Suprapubic skin (tissue), 4 donors: ENCODE measurements at regions not wholly inside any gene's neighbourhood (a gene's known extent, or its start where the extent isn't known, plus 50 kb on each side); places are given as distances from the start of the nearest gene placed in this dataset.

Experiments used
- EP300 ChIP-seq: sonication (generic); formaldehyde crosslinking; IDR thresholded peaks from one replicate; pipeline ENCODE4 v1.6.1; 2017; ENCODE audit warnings: antibody characterized with exemption
- POLR2A ChIP-seq, 2 donors: fragments of 450-650 bp; IDR thresholded peaks; one replicate each; pipeline ENCODE4 v1.6.1; 2017; ENCODE audit warnings: antibody characterized with exemption in 2 of 2, mild to moderate bottlenecking in 2 of 2, moderate library complexity in 2 of 2
- POLR2AphosphoS5 ChIP-seq, 3 donors: sonication (generic); formaldehyde crosslinking; IDR thresholded peaks; one replicate each; pipeline ENCODE4 v1.6.1; 2017; ENCODE audit warnings: antibody characterized with exemption in 3 of 3
- TF ChIP-seq, protein P1 (sequence below), 2 donors: fragments of 200-600 bp in 1 of 2; fragments of 450-650 bp in 1 of 2; sonication (generic) in 1 of 2; IDR thresholded peaks; one replicate each; pipeline ENCODE4 v1.5.1; 2016 to 2019; ENCODE audit warnings: antibody characterized with exemption in 2 of 2, mild to moderate bottlenecking in 1 of 2, moderate library complexity in 1 of 2

- no peak for TF ChIP-seq EP300
- TF ChIP-seq, protein P1, sequence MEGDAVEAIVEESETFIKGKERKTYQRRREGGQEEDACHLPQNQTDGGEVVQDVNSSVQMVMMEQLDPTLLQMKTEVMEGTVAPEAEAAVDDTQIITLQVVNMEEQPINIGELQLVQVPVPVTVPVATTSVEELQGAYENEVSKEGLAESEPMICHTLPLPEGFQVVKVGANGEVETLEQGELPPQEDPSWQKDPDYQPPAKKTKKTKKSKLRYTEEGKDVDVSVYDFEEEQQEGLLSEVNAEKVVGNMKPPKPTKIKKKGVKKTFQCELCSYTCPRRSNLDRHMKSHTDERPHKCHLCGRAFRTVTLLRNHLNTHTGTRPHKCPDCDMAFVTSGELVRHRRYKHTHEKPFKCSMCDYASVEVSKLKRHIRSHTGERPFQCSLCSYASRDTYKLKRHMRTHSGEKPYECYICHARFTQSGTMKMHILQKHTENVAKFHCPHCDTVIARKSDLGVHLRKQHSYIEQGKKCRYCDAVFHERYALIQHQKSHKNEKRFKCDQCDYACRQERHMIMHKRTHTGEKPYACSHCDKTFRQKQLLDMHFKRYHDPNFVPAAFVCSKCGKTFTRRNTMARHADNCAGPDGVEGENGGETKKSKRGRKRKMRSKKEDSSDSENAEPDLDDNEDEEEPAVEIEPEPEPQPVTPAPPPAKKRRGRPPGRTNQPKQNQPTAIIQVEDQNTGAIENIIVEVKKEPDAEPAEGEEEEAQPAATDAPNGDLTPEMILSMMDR (IDR thresholded peaks at IDR 0.05) = no peak
- no peak for TF ChIP-seq POLR2A (IDR thresholded peaks at IDR 0.05)
- no peak for TF ChIP-seq POLR2AphosphoS5 (IDR thresholded peaks at IDR 0.05)
These were observed 103.6 kb upstream of the VPREB1 start for GRCh38 chr22:22141031-22141430.
